ENCODE measurements at regions not wholly inside any gene's neighbourhood (a gene's known extent, or its start where the extent isn't known, plus 50 kb on each side); places are given as distances from the start of the nearest gene placed in this dataset.

GRCh38 chr12:92226071-92226661 is 80.5 kb upstream of the BTG1 start:
- DNase-seq (ENCODE audit: low read depth): no peak

GRCh38 chr12:92224685-92225331 is 79.2 kb upstream of the BTG1 start:
- DNase-seq (ENCODE audit: low read depth): no peak

- DNase-seq (ENCODE audit: low read depth): no peak
Measured at GRCh38 chr12:92223481-92223880, 77.8 kb upstream of the BTG1 start.

GRCh38 chr12:92221656-92222315 is 76.1 kb upstream of the BTG1 start:
- DNase-seq (ENCODE audit: low read depth): no peak

- no peak for DNase-seq (ENCODE audit: low read depth)
Measured at GRCh38 chr12:92218394-92219077, 72.9 kb upstream of the BTG1 start.

- no peak for DNase-seq (ENCODE audit: low read depth)
Measured at GRCh38 chr12:92216092-92216491, 70.4 kb upstream of the BTG1 start.

- DNase-seq (ENCODE audit: low read depth): no peak
Measured at GRCh38 chr12:92215358-92215757, 69.7 kb upstream of the BTG1 start.

GRCh38 chr12:92213166-92213565 is 67.5 kb upstream of the BTG1 start:
- DNase-seq (ENCODE audit: low read depth): no peak

DNA sequence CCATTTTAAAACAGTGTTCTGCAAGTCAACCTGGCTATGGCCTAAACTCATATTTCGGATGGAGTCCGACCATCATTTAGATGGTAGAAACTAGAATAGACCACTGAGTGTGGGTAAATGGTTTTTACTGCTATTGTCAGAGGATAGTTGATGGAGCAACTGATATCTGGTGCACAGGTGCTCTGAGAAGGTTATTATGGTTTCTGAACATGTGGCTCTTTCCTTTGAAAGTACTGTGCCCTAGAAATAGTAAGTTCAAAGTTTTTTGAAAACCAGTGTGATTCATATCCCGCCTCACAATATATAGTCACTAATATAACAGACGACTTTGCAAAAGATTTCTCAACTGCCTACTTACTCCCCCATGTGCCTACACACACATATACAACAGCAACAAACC is 64.4 kb upstream of the BTG1 start:
- no peak for DNase-seq (ENCODE audit: low read depth)

DNA sequence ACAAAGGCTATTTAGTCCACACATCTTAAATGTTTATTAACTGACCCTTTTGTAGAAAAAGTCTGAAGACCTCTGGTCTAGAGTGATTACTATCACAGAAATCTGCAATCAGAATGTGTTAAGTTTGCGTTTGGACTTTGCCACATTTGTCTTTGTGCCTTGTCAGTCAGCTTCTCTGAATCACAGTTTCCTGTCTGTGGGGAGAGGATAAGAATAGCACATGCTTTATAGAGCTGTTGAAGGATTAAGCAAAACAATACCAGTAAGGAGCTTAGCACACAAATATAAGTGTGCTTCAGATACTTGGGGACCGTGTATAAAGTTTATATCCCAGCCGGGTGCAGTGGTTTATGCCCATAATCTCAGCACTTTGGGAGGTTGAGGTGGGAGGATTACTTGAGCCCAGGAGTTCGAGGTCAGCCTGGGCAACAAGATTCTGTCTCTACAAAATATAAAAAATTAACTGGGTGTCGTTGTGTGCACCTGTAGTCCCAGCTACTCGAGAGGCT is 63.0 kb upstream of the BTG1 start:
- DNase-seq (ENCODE audit: low read depth): no peak

DNA sequence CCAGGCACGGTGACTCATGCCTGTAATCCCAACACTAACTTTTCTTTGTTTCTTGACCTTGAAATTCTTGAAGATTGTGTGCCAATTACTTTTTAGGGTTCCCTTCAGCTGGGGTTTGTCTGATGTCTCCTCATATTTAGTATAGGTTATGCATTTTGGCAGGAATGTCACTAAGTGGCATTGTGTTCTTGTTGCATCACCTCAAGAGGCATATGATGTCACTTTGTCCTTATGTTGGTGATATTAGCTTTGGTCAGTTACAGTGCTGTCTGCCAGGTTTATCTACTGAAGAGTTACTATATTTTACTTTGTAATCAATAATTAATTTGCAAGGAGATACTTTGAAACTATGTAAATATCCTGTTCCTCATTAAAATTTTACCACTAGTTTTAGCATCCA is 61.0 kb upstream of the BTG1 start:
- DNase-seq (ENCODE audit: low read depth): no peak

DNA sequence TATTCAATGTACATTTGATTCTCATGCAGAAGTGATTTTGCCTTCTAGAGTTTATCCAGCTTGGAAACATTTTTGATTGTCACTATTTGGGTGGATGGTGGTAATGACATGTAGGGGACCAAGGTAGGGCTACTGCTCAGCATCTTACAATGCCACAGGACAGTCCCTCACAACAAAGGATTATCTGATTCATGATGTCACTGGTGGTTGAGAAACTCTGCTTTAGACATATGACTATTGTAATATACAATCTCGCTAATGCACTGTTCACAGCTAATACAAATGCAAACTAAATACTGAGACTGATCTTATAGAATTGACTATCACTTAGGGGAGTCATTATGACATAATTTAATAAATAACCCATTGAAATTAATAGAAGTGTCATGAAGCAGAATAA is 60.4 kb upstream of the BTG1 start:
- DNase-seq (ENCODE audit: low read depth): no peak

DNA sequence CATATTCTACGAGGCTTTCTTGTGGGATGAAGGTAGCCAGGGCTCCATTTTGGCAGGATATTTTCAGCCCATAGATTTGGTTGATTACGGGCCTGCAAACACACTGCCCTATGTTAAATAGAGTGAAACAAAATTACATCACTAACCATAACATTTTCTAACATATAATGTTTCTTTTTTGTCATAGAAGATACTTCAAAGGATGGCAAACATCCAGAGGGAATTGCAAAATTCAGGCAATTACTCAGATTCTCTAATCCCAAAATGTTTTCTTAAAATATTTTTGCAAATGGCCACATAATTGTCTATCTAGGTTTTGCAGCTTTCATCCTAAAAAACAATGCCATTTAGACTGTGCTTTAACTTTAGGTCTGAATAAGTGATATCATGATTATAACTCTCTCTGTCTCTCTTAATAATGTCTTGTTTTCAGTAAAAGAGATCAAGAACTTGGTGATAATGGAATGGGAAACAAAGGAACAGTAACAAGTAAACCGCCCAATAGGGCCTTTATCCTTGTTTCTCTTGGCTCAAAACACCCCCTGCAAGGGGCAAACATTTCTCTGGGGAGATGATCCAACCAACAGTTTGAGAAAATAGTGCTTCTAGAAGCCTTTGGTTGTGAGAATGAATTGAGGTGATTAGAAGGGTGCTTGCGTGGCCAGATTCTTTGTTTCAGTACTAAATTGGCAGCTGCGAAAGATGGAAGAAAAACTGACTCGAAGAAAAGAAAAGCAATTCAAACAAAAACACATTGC is 54.4 kb upstream of the BTG1 start:
- no peak for DNase-seq (ENCODE audit: low read depth)

DNA sequence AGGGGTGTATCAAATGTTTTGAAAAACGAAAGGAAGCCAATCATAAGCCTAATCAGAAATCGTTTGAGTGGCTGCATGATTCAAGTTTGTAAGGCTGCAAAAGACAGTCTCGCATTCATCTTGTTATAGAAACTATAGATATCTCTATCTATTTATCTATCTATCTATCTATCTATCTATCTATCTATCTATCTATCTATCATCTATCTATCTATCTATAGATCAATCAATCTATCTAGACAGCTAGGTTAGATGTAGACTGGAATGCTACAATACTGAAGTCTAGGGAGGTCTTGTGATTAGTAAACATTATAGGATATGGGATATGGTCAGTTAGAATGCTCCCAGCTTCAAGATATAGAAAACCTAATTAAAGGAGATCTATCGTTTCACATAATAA is 52.2 kb upstream of the BTG1 start:
- no peak for DNase-seq (ENCODE audit: low read depth)

DNA sequence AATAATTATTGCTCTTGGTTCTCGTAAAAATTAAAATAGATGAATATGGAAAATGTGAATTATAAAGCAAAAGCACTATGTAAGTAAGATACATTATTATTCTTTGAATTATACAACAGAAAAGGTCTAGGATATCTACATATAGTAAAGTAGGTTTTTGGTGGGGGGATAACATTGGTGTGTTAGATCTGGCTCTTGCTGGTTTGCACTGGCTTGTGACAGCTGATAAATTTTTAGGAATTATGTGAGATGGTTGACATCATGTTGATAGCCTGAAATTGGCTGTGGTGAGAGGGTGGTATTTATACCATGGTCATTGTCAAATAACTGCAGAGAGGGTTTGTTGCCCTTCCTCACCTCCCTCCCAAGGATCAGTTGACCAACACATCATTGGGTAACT is 50.7 kb upstream of the BTG1 start:
- DNase-seq (ENCODE audit: low read depth): no peak

Data from activated T-cell treated with anti-CD3 and anti-CD28 coated beads for 1 hour (primary cell).